ENCODE measurements at regions not wholly inside any gene's neighbourhood (a gene's known extent, or its start where the extent isn't known, plus 50 kb on each side); places are given as distances from the start of the nearest gene placed in this dataset.

GRCh38 chr2:146994246-146994645, 850.6 kb upstream of the ACVR2A start:
- H3K36me3 Mint-ChIP-seq (ENCODE audit: low read depth), result no peaks in the 10 kb centered on the region
- peaks cover 16% of the 10 kb centered on the region; the same call in 2 of the 3 replicates for H3K4me1 Mint-ChIP-seq
- no peak overlapping the region for H3K4me3 Mint-ChIP-seq
- Histone ChIP-seq H3K36me3 (ENCODE audit: insufficient read depth) (no peaks in the 10 kb centered on the region), H3K4me2 (no peak overlapping the region), H3K79me2 (replicated peaks; ENCODE audit: insufficient read depth) (no peaks in the 10 kb centered on the region), H3F3A (replicated peaks; ENCODE audit: low read depth) (no peaks in the 10 kb centered on the region), H3K9me2 (ENCODE audit: insufficient read depth) (0 out of 2 replicates have a peak, but pooled peaks cover 9% of the 10 kb centered on the region), H4K20me1 (replicated peaks; ENCODE audit: insufficient read depth) (no peaks in the 10 kb centered on the region), H2AFZ (no peak overlapping the region), H3K4me1 (ENCODE audit: insufficient read depth) (peaks cover 17% of the 10 kb centered on the region), H3K4me3 (no peak overlapping the region), H3K27me3 (ENCODE audit: insufficient read depth) (no peaks in the 10 kb centered on the region), H3K27ac (ENCODE audit: low read depth) (no peak overlapping the region)
- no peak for TF ChIP-seq JUNB (IDR thresholded peaks at IDR 0.05; ENCODE audit: unreplicated experiment)
- TF ChIP-seq REST (IDR thresholded peaks at IDR 0.05; ENCODE audit: unreplicated experiment), result no peak
- TF ChIP-seq CTCF (conservative IDR thresholded peaks at IDR 0.05; ENCODE audit: low read depth in 2 of 2), result no peak
- no peak for TF ChIP-seq STAT1 (IDR thresholded peaks at IDR 0.05; ENCODE audit: unreplicated experiment)
- no peak for TF ChIP-seq ZNF331 (CRISPR knock-in tag; IDR thresholded peaks at IDR 0.05; ENCODE audit: low read depth)
- no peak for TF ChIP-seq ETS1 (IDR thresholded peaks at IDR 0.05)
- TF ChIP-seq ZNF462 (CRISPR knock-in tag; IDR thresholded peaks at IDR 0.05), result no peak
- TF ChIP-seq POLR2AphosphoS5 (IDR thresholded peaks at IDR 0.05; ENCODE audit: low read depth), result no peak
- no peak for TF ChIP-seq NANOG (IDR thresholded peaks at IDR 0.05; ENCODE audit: borderline replicate concordance)
- no peak for TF ChIP-seq EZH2phosphoT487 (IDR thresholded peaks at IDR 0.05; ENCODE audit: unreplicated experiment)
- no peak for TF ChIP-seq ZNF114 (CRISPR knock-in tag; IDR thresholded peaks at IDR 0.05)
- TF ChIP-seq CREB1 (CRISPR knock-in tag; IDR thresholded peaks at IDR 0.05; ENCODE audit: low read depth), result no peak
- no peak for TF ChIP-seq EZH2 (IDR thresholded peaks at IDR 0.05; ENCODE audit: low read depth, unreplicated experiment)
- H3K9me3 Mint-ChIP-seq, result no peaks in the 10 kb centered on the region
- ATAC-seq, result no peak
- peaks cover 2% of the 10 kb centered on the region for H3K27me3 Mint-ChIP-seq (ENCODE audit: insufficient read depth, low read depth, poor library complexity)
- DNase-seq (ENCODE audit: low spot score), result no peak
- no peak overlapping the region for H3K27ac Mint-ChIP-seq

Data from GM23338 (cell line).